Keratinocyte (primary cell): ENCODE measurements at regions not wholly inside any gene's neighbourhood (a gene's known extent, or its start where the extent isn't known, plus 50 kb on each side); places are given as distances from the start of the nearest gene placed in this dataset.

Source experiments
- DNase-seq: peaks from one replicate; pipeline ENCODE4 v3.0.0-alpha.2; 2011; ENCODE audit warnings: low read depth, missing footprints, low spot score
- FAIRE-seq: peaks from 2 replicates; lab custom pipeline; 2011; peaks lifted over from hg19 to GRCh38; lab: Jason Lieb, UNC
- H2AFZ ChIP-seq: 2 replicates; pipeline ENCODE4 v1.6.0; 2012; ENCODE audit warnings: low read length, control low read depth, inconsistent platforms; ENCODE audit not compliant: control insufficient read depth
- H3K27ac ChIP-seq: 2 replicates; pipeline ENCODE4 v1.5.1; 2011; ENCODE audit warnings: low read length; ENCODE audit not compliant: control insufficient read depth, insufficient read depth
- H3K27me3 ChIP-seq: 3 replicates; pipeline ENCODE4 v1.6.0; 2011; ENCODE audit warnings: low read length; ENCODE audit not compliant: control insufficient read depth, insufficient read depth; ENCODE audit errors: extremely low read depth
- H3K36me3 ChIP-seq, 2 experiments: 2 replicates in 1 of 2; 3 replicates in 1 of 2; pipeline ENCODE4 v1.5.1; 2011; ENCODE audit warnings: low read length in 2 of 2, mild to moderate bottlenecking in 1 of 2; ENCODE audit not compliant: control insufficient read depth in 2 of 2, insufficient read depth in 2 of 2; ENCODE audit errors: extremely low read depth in 1 of 2
- H3K4me1 ChIP-seq: 3 replicates; pipeline ENCODE4 v1.5.1; 2011; ENCODE audit warnings: low read length; ENCODE audit not compliant: control insufficient read depth, insufficient read depth; ENCODE audit errors: extremely low read depth
- H3K4me2 ChIP-seq: 3 replicates; pipeline ENCODE4 v1.6.0; 2011; ENCODE audit warnings: low read depth, low read length; ENCODE audit not compliant: control insufficient read depth, insufficient read depth; ENCODE audit errors: extremely low read depth
- H3K4me3 ChIP-seq, 3 experiments: fragments of 200-600 bp in 1 of 3; sonication (generic) in 1 of 3; 2 replicates in 2 of 3; 3 replicates in 1 of 3; pipeline ENCODE4 v1.5.1; 2011 to 2016; ENCODE audit warnings: low read length in 3 of 3, mild to moderate bottlenecking in 3 of 3, control low read depth in 2 of 3, inconsistent platforms in 1 of 3, low read depth in 1 of 3, mixed read lengths in 1 of 3, mixed run types in 1 of 3, moderate library complexity in 1 of 3; ENCODE audit not compliant: control insufficient read depth in 2 of 3, insufficient read depth in 2 of 3; ENCODE audit errors: extremely low read depth in 1 of 3
- H3K79me2 ChIP-seq: 2 replicates; pipeline ENCODE4 v1.6.0; 2012; ENCODE audit warnings: low read length; ENCODE audit not compliant: control insufficient read depth, insufficient read depth
- H3K9ac ChIP-seq: 3 replicates; pipeline ENCODE4 v1.6.0; 2011; ENCODE audit warnings: low read length; ENCODE audit not compliant: control insufficient read depth, insufficient read depth; ENCODE audit errors: extremely low read depth
- H3K9me1 ChIP-seq: 3 replicates; pipeline ENCODE4 v1.6.0; 2011; ENCODE audit warnings: low read length; ENCODE audit not compliant: control insufficient read depth, insufficient read depth; ENCODE audit errors: extremely low read depth
- H3K9me3 ChIP-seq: 2 replicates; pipeline ENCODE4 v1.5.1; 2012; ENCODE audit warnings: low read depth, low read length; ENCODE audit not compliant: control insufficient read depth
- H4K20me1 ChIP-seq: 3 replicates; pipeline ENCODE4 v1.6.0; 2011; ENCODE audit warnings: low read length; ENCODE audit not compliant: control insufficient read depth, insufficient read depth; ENCODE audit errors: extremely low read depth
- EZH2 ChIP-seq: IDR thresholded peaks from one replicate; pipeline ENCODE4 v1.6.1; 2012; ENCODE audit warnings: inconsistent platforms, mild to moderate bottlenecking, low read length, moderate library complexity
- dilution Hi-C: fragments of 300-500 bp; cut with MboI; formaldehyde crosslinking; loops from one replicate; pipeline ENCODE4 v1.7.0; 2020; ENCODE audit warnings: low sequenced_read_pairs; ENCODE audit not compliant: extremely low pct_ligation_motif_present
- TF ChIP-seq, protein P1 (sequence below), 3 experiments: IDR thresholded peaks in 1 of 3; conservative IDR thresholded peaks in 1 of 3; optimal IDR thresholded peaks in 1 of 3; 2 replicates in 2 of 3; 3 replicates in 1 of 3; pipeline versions ENCODE3 to v1.5.1; 2011; ENCODE audit warnings: low read length in 3 of 3, mild to moderate bottlenecking in 3 of 3, moderate library complexity in 2 of 3, control low read depth in 1 of 3, inconsistent platforms in 1 of 3; ENCODE audit not compliant: insufficient read depth in 2 of 3; ENCODE audit errors: extremely low read depth in 1 of 3

DNA sequence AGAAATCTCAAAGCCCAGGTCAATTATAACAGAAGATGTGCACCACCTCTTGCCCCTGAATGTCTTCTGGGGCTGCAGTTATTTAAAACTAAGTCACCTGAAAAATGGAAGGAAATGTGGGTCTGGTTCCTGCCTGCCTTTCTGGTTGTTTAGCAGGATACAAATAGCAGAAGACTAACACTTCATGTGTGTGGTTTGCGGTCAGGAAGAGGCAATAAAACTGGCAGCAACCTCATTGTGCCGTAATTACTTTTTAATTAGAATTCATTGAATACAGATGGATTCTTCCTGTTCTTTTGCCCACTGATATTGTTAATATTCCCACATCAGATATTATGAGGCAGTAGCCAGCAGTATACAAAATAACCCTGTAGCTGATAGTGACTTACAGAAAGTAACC is 345.7 kb downstream of the ZNF326 start:
- Histone ChIP-seq H3K27ac (no peak overlapping the region), H4K20me1 (no peaks in the 10 kb centered on the region), H3K4me3 (no peak overlapping the region), H3K36me3 (no peaks in the 10 kb centered on the region), H3K27me3 (no peaks in the 10 kb centered on the region), H3K79me2 (no peaks in the 10 kb centered on the region), H2AFZ (no peak overlapping the region), H3K9me1 (no peaks in the 10 kb centered on the region), H3K4me2 (no peak overlapping the region), H3K9ac (no peak overlapping the region), H3K9me3 (no peaks in the 10 kb centered on the region), H3K4me1 (no peaks in the 10 kb centered on the region)
- dilution Hi-C loops: no loop called here
- DNase-seq (no peak), FAIRE-seq (no peak)
- TF ChIP-seq, protein P1, sequence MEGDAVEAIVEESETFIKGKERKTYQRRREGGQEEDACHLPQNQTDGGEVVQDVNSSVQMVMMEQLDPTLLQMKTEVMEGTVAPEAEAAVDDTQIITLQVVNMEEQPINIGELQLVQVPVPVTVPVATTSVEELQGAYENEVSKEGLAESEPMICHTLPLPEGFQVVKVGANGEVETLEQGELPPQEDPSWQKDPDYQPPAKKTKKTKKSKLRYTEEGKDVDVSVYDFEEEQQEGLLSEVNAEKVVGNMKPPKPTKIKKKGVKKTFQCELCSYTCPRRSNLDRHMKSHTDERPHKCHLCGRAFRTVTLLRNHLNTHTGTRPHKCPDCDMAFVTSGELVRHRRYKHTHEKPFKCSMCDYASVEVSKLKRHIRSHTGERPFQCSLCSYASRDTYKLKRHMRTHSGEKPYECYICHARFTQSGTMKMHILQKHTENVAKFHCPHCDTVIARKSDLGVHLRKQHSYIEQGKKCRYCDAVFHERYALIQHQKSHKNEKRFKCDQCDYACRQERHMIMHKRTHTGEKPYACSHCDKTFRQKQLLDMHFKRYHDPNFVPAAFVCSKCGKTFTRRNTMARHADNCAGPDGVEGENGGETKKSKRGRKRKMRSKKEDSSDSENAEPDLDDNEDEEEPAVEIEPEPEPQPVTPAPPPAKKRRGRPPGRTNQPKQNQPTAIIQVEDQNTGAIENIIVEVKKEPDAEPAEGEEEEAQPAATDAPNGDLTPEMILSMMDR (optimal IDR thresholded peaks at IDR 0.05 in 1 of 3, IDR thresholded peaks at IDR 0.05 in 1 of 3, conservative IDR thresholded peaks at IDR 0.05 in 1 of 3; ENCODE audit: extremely low read depth in 1 of 3, insufficient read depth in 2 of 3, low read length in 3 of 3): no peak
- no peak for TF ChIP-seq EZH2

DNA sequence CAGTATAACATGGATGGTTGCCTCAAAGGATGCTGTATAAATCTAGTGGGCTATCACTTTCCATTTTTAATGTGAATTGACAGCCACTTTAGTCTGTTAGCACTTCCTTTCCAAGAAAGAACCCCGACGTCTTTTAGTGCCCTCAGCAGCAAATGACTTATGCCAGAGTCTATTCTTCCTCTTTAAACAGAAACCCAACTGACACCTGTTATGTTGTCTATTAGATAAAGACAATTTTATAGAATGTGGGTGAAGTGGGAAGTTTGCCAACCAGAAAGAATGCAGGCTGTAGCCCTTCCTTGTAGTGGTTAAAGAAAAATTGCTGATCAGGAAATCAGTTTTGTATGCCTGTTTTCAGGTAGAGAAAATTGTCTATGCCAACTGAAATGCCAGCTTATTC is 344.9 kb downstream of the ZNF326 start:
- H3K9me3 ChIP-seq: no peaks in the 10 kb centered on the region
- dilution Hi-C loops: no loop called here
- H4K20me1 ChIP-seq: no peaks in the 10 kb centered on the region
- H3K27me3 ChIP-seq: no peaks in the 10 kb centered on the region
- H3K4me1 ChIP-seq: no peaks in the 10 kb centered on the region
- no peaks in the 10 kb centered on the region for H3K79me2 ChIP-seq
- H3K9me1 ChIP-seq: no peaks in the 10 kb centered on the region
- no peak overlapping the region for H3K4me2 ChIP-seq
- no peak overlapping the region for H3K27ac ChIP-seq
- H3K4me3 ChIP-seq: no peak overlapping the region
- no peak for FAIRE-seq
- no peak for DNase-seq
- no peaks in the 10 kb centered on the region for H3K36me3 ChIP-seq
- no peak overlapping the region for H3K9ac ChIP-seq
- H2AFZ ChIP-seq: no peak overlapping the region
- TF ChIP-seq EZH2: no peak
- TF ChIP-seq, protein P1 (optimal IDR thresholded peaks at IDR 0.05 in 1 of 3, IDR thresholded peaks at IDR 0.05 in 1 of 3, conservative IDR thresholded peaks at IDR 0.05 in 1 of 3; ENCODE audit: extremely low read depth in 1 of 3, insufficient read depth in 2 of 3, low read length in 3 of 3): no peak
